ENCODE measurements at regions not wholly inside any gene's neighbourhood (a gene's known extent, or its start where the extent isn't known, plus 50 kb on each side); places are given as distances from the start of the nearest gene placed in this dataset.

DNA sequence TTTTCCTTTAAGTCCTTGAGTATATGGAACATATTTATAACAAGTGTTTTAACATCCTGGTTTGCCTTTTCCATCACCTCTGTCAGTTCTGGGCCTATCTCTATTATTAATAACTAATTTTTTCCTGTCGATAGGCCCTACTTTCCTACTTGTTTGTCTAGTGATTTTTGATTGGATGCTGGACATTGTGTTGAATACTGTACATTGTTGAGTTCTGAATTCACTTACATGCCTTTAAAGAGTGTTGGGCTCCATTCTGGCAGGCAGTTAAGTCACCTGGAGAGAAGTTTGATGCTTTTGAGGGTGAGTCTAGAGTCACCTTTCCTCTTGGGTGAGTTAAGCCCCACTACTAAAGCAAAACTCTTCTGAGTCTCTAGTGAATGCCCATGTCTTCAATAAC lies 77.5 kb upstream of the C14orf180 start:
- no peak overlapping the region for H3K4me3 ChIP-seq
- no peak overlapping the region for H3K27ac ChIP-seq
- no peaks in the 10 kb centered on the region for H3K36me3 ChIP-seq
- no peaks in the 10 kb centered on the region for H3K4me1 ChIP-seq
- intact Hi-C loops (cut with DNase I; ENCODE audit: low total_unique reads) (no loop called here), in situ Hi-C loops (cut with MboI; ENCODE audit: low sequenced_read_pairs in 4 of 4) (no loop called here)
- no peak for TF ChIP-seq POLR2A (IDR thresholded peaks at IDR 0.05)
- TF ChIP-seq, protein P1, sequence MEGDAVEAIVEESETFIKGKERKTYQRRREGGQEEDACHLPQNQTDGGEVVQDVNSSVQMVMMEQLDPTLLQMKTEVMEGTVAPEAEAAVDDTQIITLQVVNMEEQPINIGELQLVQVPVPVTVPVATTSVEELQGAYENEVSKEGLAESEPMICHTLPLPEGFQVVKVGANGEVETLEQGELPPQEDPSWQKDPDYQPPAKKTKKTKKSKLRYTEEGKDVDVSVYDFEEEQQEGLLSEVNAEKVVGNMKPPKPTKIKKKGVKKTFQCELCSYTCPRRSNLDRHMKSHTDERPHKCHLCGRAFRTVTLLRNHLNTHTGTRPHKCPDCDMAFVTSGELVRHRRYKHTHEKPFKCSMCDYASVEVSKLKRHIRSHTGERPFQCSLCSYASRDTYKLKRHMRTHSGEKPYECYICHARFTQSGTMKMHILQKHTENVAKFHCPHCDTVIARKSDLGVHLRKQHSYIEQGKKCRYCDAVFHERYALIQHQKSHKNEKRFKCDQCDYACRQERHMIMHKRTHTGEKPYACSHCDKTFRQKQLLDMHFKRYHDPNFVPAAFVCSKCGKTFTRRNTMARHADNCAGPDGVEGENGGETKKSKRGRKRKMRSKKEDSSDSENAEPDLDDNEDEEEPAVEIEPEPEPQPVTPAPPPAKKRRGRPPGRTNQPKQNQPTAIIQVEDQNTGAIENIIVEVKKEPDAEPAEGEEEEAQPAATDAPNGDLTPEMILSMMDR (IDR thresholded peaks at IDR 0.05 in 4 of 5, conservative IDR thresholded peaks at IDR 0.05 in 1 of 5): no peak
- DNase-seq: no peak
- peaks cover 0 to 3% (median 2%) of the 10 kb centered on the region in 3 donors for H3K27me3 ChIP-seq
- ATAC-seq: no peak
- H3K9me3 ChIP-seq: no peaks in the 10 kb centered on the region

DNA sequence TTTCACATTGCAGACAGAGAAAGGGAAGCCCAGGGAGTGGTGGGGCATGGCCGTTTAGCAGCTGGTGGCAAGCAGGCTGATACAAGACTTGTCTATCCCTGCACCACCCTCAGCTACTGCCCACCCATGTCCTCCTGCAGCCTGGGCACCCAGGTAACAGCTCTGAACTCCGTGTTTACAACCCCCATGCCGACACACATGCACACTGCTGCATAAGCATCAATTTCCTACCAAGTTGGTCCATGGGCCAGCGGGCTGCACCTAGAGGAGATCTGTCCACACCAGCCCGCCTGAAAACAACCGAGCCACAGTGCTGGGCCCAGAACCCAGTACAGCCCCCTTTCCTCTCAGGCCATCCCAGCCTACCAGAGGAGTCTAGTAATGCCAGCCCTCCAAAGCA lies 75.9 kb upstream of the C14orf180 start:
- DNase-seq: no peak
- Histone ChIP-seq H3K9me3 (no peaks in the 10 kb centered on the region), H3K27me3 (peaks cover 0 to 3% (median 0%) of the 10 kb centered on the region in 3 donors)

DNA sequence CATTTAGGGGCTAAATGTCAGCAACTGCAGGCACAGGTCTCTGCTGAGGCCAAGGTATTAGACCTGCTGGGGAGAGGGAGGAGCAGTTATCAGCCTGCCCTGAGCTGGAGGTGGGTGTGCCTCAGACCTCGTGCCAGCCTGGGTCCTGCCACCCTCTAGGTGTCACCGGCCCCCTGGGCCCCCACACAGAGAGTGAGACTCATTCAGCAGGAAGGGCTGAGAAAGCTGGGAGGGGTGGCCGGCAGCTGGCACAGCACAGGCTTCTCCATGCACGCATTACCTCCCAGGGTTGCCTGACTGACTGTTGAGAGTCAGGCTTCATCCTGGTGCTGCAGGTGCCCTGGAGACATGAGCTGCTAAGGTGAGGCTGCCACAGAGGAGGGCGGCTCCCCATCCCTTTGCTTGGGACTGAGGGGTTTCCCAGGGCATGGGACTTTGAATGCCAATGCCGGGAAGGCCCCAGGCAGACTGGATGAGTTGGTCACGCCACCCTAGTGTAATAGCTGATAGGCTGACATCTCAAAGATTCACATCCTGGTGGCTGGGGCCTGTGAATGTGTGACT lies 75.3 kb upstream of the C14orf180 start:
- no peak for TF ChIP-seq POLR2A (IDR thresholded peaks at IDR 0.05)
- TF ChIP-seq, protein P1 (IDR thresholded peaks at IDR 0.05 in 4 of 5, conservative IDR thresholded peaks at IDR 0.05 in 1 of 5): no peak
- H3K9me3 ChIP-seq: no peaks in the 10 kb centered on the region
- intact Hi-C loops (cut with DNase I; ENCODE audit: low total_unique reads) (no loop called here), in situ Hi-C loops (cut with MboI; ENCODE audit: low sequenced_read_pairs in 4 of 4) (no loop called here)
- no peak for ATAC-seq
- no peaks in the 10 kb centered on the region for H3K4me1 ChIP-seq
- DNase-seq: no peak
- H3K27ac ChIP-seq: no peak overlapping the region
- no peaks in the 10 kb centered on the region for H3K36me3 ChIP-seq
- no peak overlapping the region for H3K4me3 ChIP-seq
- H3K27me3 ChIP-seq: peaks cover 0 to 3% (median 0%) of the 10 kb centered on the region in 3 donors

More for the DNA sequence above, 75.9 kb upstream of the C14orf180 start:
- H3K4me1 ChIP-seq: no peaks in the 10 kb centered on the region
- no peak overlapping the region for H3K4me3 ChIP-seq
- H3K36me3 ChIP-seq: no peaks in the 10 kb centered on the region
- in situ Hi-C loops (cut with MboI; ENCODE audit: low sequenced_read_pairs in 4 of 4) (no loop called here), intact Hi-C loops (cut with DNase I; ENCODE audit: low total_unique reads) (no loop called here)
- H3K27ac ChIP-seq: no peak overlapping the region
- TF ChIP-seq POLR2A (IDR thresholded peaks at IDR 0.05): no peak
- TF ChIP-seq, protein P1 (IDR thresholded peaks at IDR 0.05 in 4 of 5, conservative IDR thresholded peaks at IDR 0.05 in 1 of 5): no peak
- no peak for ATAC-seq

DNA sequence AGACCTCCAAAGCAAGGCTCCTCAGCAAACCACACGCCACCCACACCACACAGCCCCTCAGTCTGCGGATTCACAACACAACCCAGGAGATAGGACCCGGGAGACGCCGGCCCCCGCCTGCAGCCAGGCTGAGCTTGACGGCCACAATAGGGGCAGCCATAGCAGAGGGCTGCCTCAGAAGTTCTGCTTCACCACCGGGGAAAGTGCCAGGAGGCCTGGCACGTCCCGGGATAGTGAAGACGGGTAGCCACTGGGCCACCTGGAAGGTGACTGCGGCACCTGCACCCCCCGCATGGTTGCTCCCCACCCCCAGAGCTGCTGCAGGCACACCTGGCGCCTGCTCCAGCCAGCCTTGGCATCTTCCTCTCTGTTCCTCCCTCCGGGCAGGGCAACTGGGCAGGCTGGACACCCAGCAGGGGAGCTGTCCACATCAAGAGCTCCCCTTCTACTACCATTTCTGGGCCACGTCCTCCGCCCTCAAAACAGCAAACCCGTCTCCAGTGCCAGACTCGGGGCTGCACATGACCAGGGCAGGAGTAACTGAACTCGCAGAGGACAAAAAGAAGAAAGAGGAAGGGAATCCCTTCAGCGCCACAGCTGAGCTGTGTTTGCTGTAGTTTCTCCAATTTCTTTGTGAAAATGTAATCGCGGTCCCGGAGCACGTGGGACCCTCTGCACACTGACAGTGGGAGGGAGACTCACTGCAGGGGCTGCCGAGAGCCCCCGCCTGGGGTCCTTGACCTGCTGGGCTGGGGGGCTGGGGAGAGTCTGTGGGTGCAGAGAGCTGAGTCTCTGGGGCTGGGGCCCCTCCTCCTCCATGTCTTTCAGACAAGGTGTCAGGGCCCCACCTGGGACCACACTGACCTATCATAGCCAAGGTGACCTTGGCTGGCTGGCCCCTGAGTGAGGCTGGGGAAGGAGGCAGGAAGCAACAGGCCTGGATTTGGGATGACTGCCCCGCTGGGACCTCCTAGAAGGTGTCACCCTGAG lies 74.2 kb upstream of the C14orf180 start:
- intact Hi-C loops (cut with DNase I; ENCODE audit: low total_unique reads): no loop called here
- H3K36me3 ChIP-seq: no peaks in the 10 kb centered on the region
- no peak for TF ChIP-seq POLR2A (IDR thresholded peaks at IDR 0.05)
- TF ChIP-seq, protein P1 (IDR thresholded peaks at IDR 0.05 in 4 of 5, conservative IDR thresholded peaks at IDR 0.05 in 1 of 5): no peak
- no peaks in the 10 kb centered on the region for H3K4me1 ChIP-seq
- H3K27ac ChIP-seq: no peak overlapping the region
- DNase-seq: no peak
- no peak overlapping the region for H3K4me3 ChIP-seq
- no peaks in the 10 kb centered on the region for H3K9me3 ChIP-seq
- in situ Hi-C loops (cut with MboI; ENCODE audit: low sequenced_read_pairs in 4 of 4): no loop called here
- peaks cover 0 to 3% (median 0%) of the 10 kb centered on the region in 3 donors for H3K27me3 ChIP-seq
- no peak for ATAC-seq
